Stimulated activated CD8-positive, alpha-beta memory T cell treated with anti-CD3 and anti-CD28 coated beads, Interleukin-7, amount 100 ng/mL, for 1 hour (primary cell): ENCODE measurements at regions not wholly inside any gene's neighbourhood (a gene's known extent, or its start where the extent isn't known, plus 50 kb on each side); places are given as distances from the start of the nearest gene placed in this dataset.

Source experiments
- DNase-seq, 2 donors: peaks; one replicate each; pipeline ENCODE4 v3.0.0-alpha.2; 2020; ENCODE audit warnings: low read depth in 2 of 2

- DNase-seq = no peak
Measured at GRCh38 chr13:22644941-22645340, 535.8 kb upstream of the SGCG start.

GRCh38 chr13:22647156-22647850, 533.5 kb upstream of the SGCG start:
- DNase-seq = no peak

GRCh38 chr13:22648320-22648801, 532.4 kb upstream of the SGCG start:
- DNase-seq = no peak

- no peak for DNase-seq
Measured at GRCh38 chr13:22652796-22653195, 528.0 kb upstream of the SGCG start.

- no peak for DNase-seq
Measured at GRCh38 chr13:22653866-22654265, 526.9 kb upstream of the SGCG start.

- no peak for DNase-seq
Measured at GRCh38 chr13:22655106-22655852, 525.5 kb upstream of the SGCG start.

- no peak for DNase-seq
Measured at GRCh38 chr13:22662771-22663170, 518.0 kb upstream of the SGCG start.

GRCh38 chr13:22665506-22665905, 515.3 kb upstream of the SGCG start:
- no peak for DNase-seq

- DNase-seq = no peak
Measured at GRCh38 chr13:22690756-22691155, 490.0 kb upstream of the SGCG start.

GRCh38 chr13:22693691-22694090, 487.1 kb upstream of the SGCG start:
- DNase-seq = no peak

- DNase-seq = no peak
Measured at GRCh38 chr13:22696433-22696832, 484.3 kb upstream of the SGCG start.

GRCh38 chr13:22698467-22698866, 482.3 kb upstream of the SGCG start:
- no peak for DNase-seq

GRCh38 chr13:22700246-22700887, 480.4 kb upstream of the SGCG start:
- DNase-seq = no peak

GRCh38 chr13:22703601-22704209, 477.1 kb upstream of the SGCG start:
- DNase-seq = no peak

GRCh38 chr13:22707946-22708345, 472.8 kb upstream of the SGCG start:
- no peak for DNase-seq

- no peak for DNase-seq
Measured at GRCh38 chr13:22717036-22717435, 463.7 kb upstream of the SGCG start.

GRCh38 chr13:22726726-22727125, 454.1 kb upstream of the SGCG start:
- DNase-seq = no peak

GRCh38 chr13:22735011-22735995, 445.5 kb upstream of the SGCG start:
- no peak for DNase-seq

GRCh38 chr13:22736084-22736767, 444.6 kb upstream of the SGCG start:
- DNase-seq = no peak

GRCh38 chr13:22736768-22737092, 444.0 kb upstream of the SGCG start:
- no peak for DNase-seq

GRCh38 chr13:22738357-22738756, 442.4 kb upstream of the SGCG start:
- no peak for DNase-seq
